GM21526 (cell line): ENCODE measurements at regions not wholly inside any gene's neighbourhood (a gene's known extent, or its start where the extent isn't known, plus 50 kb on each side); places are given as distances from the start of the nearest gene placed in this dataset.

Experiments used
- ATAC-seq: cut with Tn5 transposase; IDR thresholded peaks from one replicate; pipeline ENCODE4 v1.9.1; 2021; ENCODE audit warnings: moderate library complexity; ENCODE audit not compliant: unreplicated experiment, low FRiP score

GRCh38 chr5:125112196-125112595, 365.8 kb upstream of the ZNF608 start:
- ATAC-seq = no peak

- ATAC-seq = no peak
These were observed 366.9 kb upstream of the ZNF608 start for GRCh38 chr5:125113328-125113727.

- ATAC-seq = no peak
These were observed 368.7 kb upstream of the ZNF608 start for GRCh38 chr5:125115195-125115525.

- ATAC-seq = no peak
These were observed 371.1 kb upstream of the ZNF608 start for GRCh38 chr5:125117566-125117965.

GRCh38 chr5:125120012-125120411, 373.6 kb upstream of the ZNF608 start:
- no peak for ATAC-seq

GRCh38 chr5:125125031-125125823, 378.8 kb upstream of the ZNF608 start:
- ATAC-seq = no peak

- no peak for ATAC-seq
These were observed 379.6 kb upstream of the ZNF608 start for GRCh38 chr5:125126050-125126449.

GRCh38 chr5:125129151-125129806, 382.8 kb upstream of the ZNF608 start:
- no peak for ATAC-seq

GRCh38 chr5:125130591-125130990, 384.2 kb upstream of the ZNF608 start:
- ATAC-seq = no peak

GRCh38 chr5:125134216-125135081, 388.0 kb upstream of the ZNF608 start:
- ATAC-seq = no peak

- no peak for ATAC-seq
These were observed 391.1 kb upstream of the ZNF608 start for GRCh38 chr5:125137535-125137934.

GRCh38 chr5:125138266-125138665, 391.8 kb upstream of the ZNF608 start:
- ATAC-seq = no peak

GRCh38 chr5:125139590-125139989, 393.2 kb upstream of the ZNF608 start:
- ATAC-seq = no peak

- no peak for ATAC-seq
These were observed 393.8 kb upstream of the ZNF608 start for GRCh38 chr5:125140220-125140619.

- no peak for ATAC-seq
These were observed 394.4 kb upstream of the ZNF608 start for GRCh38 chr5:125140855-125141254.

GRCh38 chr5:125142458-125142857, 396.0 kb upstream of the ZNF608 start:
- no peak for ATAC-seq

- ATAC-seq = no peak
These were observed 396.6 kb upstream of the ZNF608 start for GRCh38 chr5:125143011-125143410.

GRCh38 chr5:125148076-125148475, 401.6 kb upstream of the ZNF608 start:
- ATAC-seq = no peak

GRCh38 chr5:125148706-125149105, 402.3 kb upstream of the ZNF608 start:
- ATAC-seq = no peak

GRCh38 chr5:125149110-125149509, 402.7 kb upstream of the ZNF608 start:
- no peak for ATAC-seq

- ATAC-seq = no peak
These were observed 403.1 kb upstream of the ZNF608 start for GRCh38 chr5:125149527-125149926.
